ENCODE measurements at regions not wholly inside any gene's neighbourhood (a gene's known extent, or its start where the extent isn't known, plus 50 kb on each side); places are given as distances from the start of the nearest gene placed in this dataset.

GRCh38 chr1:58136387-58136786, 410.1 kb downstream of the OMA1 start:
- DNase-seq (ENCODE audit: low spot score) = no peak

- no peak for DNase-seq (ENCODE audit: low spot score)
Observed at GRCh38 chr1:58135821-58136321, 410.7 kb downstream of the OMA1 start.

- DNase-seq (ENCODE audit: low spot score) = no peak
Observed at GRCh38 chr1:58133562-58133961, 413.0 kb downstream of the OMA1 start.

GRCh38 chr1:58123051-58123450, 423.5 kb downstream of the OMA1 start:
- no peak for DNase-seq (ENCODE audit: low spot score)

- no peak for DNase-seq (ENCODE audit: low spot score)
Observed at GRCh38 chr1:58119971-58120370, 426.6 kb downstream of the OMA1 start.

GRCh38 chr1:58116284-58116683, 430.2 kb downstream of the OMA1 start:
- no peak for DNase-seq (ENCODE audit: low spot score)

- no peak for DNase-seq (ENCODE audit: low spot score)
Observed at GRCh38 chr1:58109646-58110200, 436.8 kb downstream of the OMA1 start.

GRCh38 chr1:58108783-58109182, 437.7 kb downstream of the OMA1 start:
- DNase-seq (ENCODE audit: low spot score) = no peak

- no peak for DNase-seq (ENCODE audit: low spot score)
Observed at GRCh38 chr1:58107943-58108342, 438.6 kb downstream of the OMA1 start.

- DNase-seq (ENCODE audit: low spot score) = no peak
Observed at GRCh38 chr1:58104960-58105359, 441.6 kb downstream of the OMA1 start.

- DNase-seq (ENCODE audit: low spot score) = no peak
Observed at GRCh38 chr1:58096714-58097113, 449.8 kb downstream of the OMA1 start.

GRCh38 chr1:58095183-58095582, 451.3 kb downstream of the OMA1 start:
- no peak for DNase-seq (ENCODE audit: low spot score)

- DNase-seq (ENCODE audit: low spot score) = no peak
Observed at GRCh38 chr1:58094221-58094620, 452.3 kb downstream of the OMA1 start.

- DNase-seq (ENCODE audit: low spot score) = no peak
Observed at GRCh38 chr1:58090640-58091039, 455.9 kb downstream of the OMA1 start.

GRCh38 chr1:58089898-58090534, 456.5 kb downstream of the OMA1 start:
- DNase-seq (ENCODE audit: low spot score) = no peak

- DNase-seq (ENCODE audit: low spot score) = no peak
Observed at GRCh38 chr1:58084266-58084665, 462.3 kb downstream of the OMA1 start.

GRCh38 chr1:58082596-58082995, 463.9 kb downstream of the OMA1 start:
- no peak for DNase-seq (ENCODE audit: low spot score)

GRCh38 chr1:58076258-58076657, 470.3 kb downstream of the OMA1 start:
- no peak for DNase-seq (ENCODE audit: low spot score)

- DNase-seq (ENCODE audit: low spot score) = no peak
Observed at GRCh38 chr1:58075188-58075578, 471.3 kb downstream of the OMA1 start.

- DNase-seq (ENCODE audit: low spot score) = no peak
Observed at GRCh38 chr1:58072450-58072849, 474.1 kb downstream of the OMA1 start.

GRCh38 chr1:58067082-58067481, 479.4 kb downstream of the OMA1 start:
- DNase-seq (ENCODE audit: low spot score) = no peak

- no peak for DNase-seq (ENCODE audit: low spot score)
Observed at GRCh38 chr1:58065520-58065919, 481.0 kb downstream of the OMA1 start.

- no peak for DNase-seq (ENCODE audit: low spot score)
Observed at GRCh38 chr1:58064166-58064565, 482.4 kb downstream of the OMA1 start.

- no peak for DNase-seq (ENCODE audit: low spot score)
Observed at GRCh38 chr1:58063095-58063494, 483.4 kb downstream of the OMA1 start.

Measured in NAMALWA (cell line).